NCI-H2196 (cell line): ENCODE measurements at regions not wholly inside any gene's neighbourhood (a gene's known extent, or its start where the extent isn't known, plus 50 kb on each side); places are given as distances from the start of the nearest gene placed in this dataset.
A peak's percentile ranks its signal among the peaks of the same experiment; 100 is the strongest.

ENCODE experiments used
- DNase-seq: peaks from one replicate; lab custom pipeline; 2025; ENCODE audit not compliant: unreplicated experiment; lab: John Stamatoyannopoulos, UW

DNA sequence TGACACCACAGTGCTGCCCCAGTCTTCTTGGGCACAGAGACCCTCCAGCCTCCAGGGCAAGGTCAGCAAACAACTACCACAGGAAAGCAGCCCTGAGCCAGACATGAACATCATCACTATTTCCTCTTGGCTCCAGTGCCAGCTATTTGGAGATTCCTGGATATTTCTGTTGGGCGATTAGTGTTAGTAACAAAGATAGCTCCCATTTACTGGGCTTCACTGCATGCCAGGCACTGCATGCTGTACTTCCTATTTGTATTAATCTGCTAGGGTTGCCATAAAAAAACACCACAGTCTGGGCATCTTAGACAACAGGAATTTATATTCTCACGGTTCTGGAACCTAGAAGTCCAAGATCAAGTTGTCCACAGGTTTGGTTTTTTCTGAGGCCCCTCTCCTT lies 255.1 kb upstream of the STT3B start:
- DNase-seq, result no peak

DNA sequence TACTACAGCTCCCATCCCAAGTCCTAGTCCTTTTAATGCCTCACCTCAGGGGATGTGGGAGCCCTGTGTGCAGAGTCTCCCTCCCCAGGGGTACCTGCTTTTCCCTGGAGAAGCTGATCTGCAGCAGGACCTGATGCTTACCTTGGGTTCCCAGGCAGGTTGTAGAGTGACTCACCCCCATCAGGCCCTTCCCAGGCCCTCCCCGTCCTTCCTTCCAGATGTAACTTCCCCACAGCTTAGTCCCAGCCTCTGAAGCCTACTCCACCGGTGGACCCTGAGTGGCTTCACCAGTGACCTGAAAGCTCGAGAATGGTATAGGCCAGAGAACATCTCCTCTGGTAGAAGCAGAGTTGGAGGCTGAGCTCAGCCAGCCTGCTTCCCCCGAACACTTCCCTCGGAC lies 254.2 kb upstream of the STT3B start:
- DNase-seq, result no peak

DNA sequence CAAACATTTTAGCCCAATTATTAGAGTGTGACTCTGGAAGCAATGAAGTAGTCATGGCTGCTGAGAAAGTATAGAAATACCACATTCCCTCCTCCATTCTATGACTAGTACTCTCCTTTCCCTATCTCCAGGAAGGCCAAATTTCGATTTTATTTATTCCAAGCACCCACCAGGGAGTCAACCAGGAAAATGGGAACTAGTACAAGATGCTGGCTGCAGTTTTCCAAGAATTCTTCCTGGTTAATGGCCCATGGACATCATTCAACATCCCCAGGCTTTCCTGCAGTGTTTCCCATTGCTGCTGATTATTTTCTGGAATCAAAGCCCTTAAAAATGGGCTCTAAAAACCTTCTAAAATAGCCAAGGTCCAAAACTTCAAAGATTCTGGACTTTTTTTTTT lies 247.9 kb upstream of the STT3B start:
- no peak for DNase-seq

DNA sequence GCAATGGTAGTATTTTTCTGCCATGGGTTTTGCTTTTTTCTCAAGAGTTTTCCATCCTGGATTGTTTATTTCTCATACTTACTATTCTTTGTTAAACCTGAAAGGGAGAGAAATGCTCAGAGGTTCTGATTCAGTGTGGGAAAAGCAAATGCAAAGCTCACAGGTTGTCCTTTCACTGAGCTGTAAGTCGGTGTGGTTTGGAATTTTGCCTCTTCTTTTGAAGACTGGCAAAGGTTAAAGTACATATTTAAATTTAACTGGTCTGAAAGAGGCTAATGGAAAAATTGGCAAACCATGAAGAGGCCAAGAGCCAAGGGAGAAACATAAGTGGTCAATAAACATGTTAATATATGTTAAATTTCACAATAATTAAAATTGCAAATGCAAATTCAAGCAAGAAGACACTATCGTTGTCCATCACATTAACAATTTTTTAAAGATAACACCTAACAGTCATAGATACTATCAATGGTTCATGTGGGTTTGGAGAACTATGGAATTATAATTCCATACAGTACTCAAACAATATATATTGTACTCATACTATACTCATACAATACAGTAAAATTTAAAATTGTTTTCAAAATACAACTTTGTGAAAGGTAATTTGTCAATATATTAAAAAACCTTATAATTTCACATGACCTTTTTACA lies 246.8 kb upstream of the STT3B start:
- DNase-seq, result no peak

DNA sequence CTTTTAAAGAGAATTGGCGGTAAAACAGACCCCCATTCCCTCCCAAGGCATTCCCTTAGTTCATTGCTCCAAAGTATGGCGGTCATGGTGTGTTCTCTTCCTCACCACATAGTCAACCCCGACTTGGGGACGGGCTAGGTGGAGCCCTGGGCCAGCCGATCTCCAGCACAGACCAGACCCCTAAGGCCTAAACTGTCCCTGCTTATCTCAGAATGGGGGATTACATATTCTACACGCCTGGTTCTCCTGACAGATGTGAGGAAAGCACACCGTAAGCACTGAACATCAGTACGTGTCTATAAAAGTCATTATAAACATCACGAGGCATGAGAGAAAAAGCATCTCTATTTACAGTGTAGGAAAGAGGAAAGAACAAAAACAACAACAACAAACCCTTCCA lies 244.5 kb upstream of the STT3B start:
- no peak for DNase-seq

DNA sequence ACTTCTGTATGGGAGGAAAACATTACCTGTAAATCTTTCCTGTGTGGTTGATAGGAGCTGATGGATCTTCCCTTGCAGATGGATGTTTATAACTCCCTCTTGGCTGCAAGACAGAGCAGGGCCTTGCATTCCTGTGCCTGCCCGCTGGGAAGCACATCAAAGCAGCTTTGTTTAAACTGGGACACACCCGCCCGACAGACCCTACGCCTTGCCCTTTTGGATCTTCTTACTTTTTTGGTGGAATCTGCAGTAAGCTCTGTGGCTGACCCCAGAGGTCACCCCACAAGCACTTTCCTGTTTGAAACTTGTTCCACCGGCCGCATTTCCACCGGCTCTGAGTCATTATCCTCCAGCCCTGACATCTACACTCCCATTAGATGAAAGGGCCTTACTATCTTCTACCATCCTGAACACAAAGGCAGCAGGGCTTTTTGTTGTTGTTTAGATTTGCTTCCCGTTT lies 244.1 kb upstream of the STT3B start:
- DNase-seq, result no peak

DNA sequence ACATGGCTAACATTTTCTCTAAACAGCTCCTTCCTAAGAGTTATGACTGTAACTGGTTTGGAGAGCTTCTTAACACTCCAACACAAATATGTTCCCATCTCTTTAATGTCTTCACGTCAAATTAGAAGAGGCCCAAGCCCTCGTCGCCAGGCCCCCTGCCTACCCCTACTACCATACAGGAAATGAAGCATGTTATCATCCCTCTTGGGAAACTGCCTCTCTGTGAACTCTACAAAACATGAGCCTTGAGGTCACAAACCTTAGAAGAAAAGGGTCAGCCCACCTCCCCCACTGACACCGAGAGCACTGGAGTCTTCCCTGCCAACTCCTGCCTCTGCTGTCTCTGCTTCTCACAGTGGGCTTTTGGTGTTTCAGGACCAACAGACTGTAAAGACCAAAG lies 243.1 kb upstream of the STT3B start:
- DNase-seq, result no peak

DNA sequence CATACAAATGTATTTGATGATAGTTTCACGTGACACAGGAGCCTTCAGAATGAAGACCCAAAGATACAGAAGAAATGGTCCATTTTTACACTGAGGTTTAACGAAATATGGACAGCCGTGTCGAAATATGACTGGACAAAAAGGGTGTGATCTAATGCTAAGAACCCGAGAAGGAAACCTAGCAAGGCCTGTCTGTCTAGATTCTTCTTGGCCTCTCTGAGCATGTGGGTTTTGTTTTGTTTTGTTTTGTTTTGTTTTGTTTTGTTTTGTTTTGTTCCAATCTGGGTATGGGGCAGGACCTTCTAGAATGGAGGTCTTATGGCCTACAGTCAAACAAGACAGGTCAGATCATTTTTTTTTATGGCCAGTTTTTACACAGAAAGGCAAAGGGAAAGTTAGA lies 242.7 kb upstream of the STT3B start:
- no peak for DNase-seq

DNA sequence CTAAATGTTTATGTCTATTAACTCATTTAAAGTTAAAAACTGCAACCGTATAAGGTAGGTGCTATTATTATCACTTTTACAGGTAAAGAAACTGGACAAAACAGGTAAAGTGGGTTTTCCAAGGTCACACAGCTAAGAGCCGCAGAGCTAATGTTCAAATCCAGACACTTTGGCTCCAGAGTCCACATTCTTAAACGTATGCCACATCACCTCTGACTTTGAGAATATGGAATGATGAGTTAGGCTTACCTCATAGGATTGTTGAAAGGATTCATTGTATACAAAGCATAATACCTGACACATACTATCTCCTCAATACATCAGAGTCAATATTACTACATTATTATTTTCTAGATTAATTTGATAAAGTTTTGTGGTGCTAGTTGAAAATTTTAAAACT lies 240.9 kb upstream of the STT3B start:
- no peak for DNase-seq

DNA sequence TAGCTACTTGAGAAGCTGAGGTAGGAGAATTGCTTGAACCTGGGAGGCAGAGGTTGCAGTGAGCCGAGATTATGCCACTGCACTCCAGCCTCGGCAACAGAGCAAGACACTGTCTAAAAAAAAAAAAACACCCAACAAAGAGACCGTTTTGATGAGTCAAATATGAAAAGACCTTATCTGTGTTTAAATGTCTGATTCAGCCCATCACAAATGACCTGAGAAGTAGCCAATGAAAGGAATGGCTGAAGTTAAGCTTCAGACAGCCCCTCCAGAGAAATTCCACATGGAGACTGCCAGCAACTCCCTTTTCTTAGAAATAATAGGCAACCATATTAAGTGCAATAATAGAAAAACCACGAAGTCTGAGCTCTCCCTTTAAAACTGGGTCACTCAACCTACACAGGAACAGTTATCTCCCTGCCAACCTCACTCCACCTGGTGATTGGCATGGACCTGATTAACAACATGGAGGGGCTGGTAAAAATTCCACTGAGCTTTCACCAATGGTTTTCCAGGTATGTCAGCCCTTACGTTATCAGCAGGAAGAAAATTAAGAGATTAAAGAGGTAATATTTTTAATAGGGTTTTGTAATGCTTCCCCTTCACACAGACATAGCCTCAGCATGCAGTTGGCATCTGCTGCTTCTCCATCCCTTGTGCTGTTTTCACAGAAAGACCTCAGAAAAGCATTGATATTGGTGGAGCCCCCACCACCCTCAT lies 238.1 kb upstream of the STT3B start:
- no peak for DNase-seq

DNA sequence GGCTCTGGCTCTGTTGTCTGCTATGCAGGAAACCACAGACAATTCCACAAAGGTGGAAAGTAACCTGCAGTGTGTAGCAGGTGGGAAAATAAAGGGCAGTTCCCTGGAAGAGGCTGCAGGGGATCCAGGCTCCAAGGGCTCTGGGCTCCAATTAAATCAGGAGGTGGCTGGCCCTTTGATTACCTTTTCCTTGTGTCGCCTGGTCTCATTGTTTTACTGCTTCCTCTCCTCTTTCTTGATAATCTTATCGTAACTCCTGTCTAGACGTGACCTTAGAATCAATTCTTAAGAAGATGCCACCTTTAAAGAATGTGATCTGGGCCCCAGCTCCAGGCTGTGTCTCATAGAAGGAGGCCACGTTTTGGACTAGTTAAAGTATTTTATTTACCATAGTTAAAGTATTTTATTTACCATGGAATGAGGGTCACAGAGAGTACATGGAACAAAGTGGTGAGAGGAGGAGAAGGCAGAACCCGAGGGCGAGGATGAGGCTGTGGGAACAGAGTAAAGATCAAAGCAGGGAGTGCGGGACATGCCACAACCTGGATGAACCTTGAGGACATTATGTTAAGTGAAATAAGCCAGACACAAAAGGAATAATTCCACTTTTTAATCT lies 237.5 kb upstream of the STT3B start:
- no peak for DNase-seq

DNA sequence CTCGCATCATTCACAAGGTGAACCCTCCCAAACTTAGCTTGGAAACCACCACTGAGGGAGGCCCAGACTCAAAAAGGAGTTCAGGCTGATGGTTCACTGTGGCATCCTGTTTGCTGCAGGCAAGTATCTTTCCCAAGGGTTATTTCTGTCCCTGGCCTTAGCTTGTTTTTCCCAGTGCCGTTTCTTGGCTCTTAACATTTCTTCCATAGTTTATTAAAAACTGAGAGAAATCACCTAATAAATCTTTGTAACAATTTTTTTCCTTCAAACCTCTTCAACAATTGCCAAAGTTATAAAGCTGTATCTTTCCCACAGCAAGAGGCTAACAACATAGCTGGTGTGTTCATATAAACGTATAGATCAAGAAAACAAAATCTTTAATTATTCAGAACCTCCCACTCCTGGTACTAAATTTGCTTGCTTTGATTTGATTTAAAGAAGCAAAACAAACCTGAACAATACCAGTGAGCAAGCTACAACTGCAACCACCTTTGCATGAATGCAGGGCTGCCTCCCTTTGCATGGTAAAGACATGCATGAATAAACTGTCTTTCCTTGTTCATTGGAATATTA lies 234.9 kb upstream of the STT3B start:
- no peak for DNase-seq

DNA sequence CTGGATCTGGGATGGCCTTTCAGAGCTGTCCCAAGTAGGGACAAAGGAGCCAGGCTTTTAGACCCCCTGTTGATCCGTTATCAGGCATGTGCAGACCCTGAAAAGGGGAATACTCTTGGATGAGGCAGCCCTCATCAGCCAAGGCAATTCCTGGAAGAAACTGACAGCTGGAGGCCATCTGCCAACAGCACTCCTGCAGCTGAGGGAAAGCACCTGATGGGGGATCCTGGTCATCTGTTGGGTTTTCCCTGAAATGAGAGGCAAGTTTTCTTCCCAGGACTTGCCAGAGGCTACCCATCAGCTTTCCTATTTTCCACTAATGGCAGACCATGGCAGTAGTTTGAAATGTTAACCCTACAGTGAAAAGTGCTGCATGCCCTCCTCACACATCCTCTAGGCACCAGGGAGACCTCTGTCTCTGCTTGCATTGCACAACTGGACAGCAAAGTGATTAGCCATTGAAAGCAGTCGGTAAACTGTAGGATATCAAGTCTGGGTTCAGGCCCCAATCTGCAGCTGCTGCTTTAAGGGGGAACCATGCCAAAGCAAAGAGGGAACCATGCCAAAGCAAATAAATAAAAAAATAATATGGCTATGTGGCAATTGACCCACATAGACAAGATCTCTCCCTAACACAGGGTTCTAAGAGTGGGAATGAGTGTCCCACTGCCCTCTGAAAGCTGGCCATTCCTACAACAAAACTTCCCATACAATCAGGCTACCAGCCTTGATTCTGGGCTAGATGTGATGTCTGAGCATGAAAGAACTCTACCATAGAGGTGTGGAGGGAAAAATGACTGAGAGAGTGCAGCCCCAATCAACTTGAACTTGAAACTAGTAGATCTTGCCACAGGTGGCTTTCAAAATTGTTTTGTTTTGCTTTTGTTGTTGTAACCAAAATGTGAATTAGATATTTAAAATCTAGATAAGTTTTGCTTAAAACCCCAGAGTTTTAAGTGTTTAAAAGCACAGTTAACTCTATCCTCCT lies 232.0 kb upstream of the STT3B start:
- peak; percentile 6 for DNase-seq

DNA sequence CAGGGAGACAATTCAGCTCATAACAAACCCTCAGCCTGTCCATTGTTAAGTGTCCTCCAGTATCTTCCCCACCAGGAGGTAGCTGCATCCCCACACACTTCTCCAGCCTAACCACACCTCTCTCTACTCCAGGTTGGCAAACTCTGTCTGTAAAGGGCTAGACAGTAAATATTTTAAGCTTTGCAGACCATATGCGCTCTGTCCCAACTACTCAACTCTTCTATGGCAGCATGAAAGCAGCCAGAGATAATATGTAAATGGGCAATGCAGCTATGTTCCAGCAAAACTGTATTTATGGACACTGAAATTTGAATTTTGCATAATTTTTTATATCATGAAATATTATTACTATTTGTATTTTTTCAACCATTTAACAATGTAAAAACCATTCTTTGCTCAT lies 230.4 kb upstream of the STT3B start:
- DNase-seq, result no peak

DNA sequence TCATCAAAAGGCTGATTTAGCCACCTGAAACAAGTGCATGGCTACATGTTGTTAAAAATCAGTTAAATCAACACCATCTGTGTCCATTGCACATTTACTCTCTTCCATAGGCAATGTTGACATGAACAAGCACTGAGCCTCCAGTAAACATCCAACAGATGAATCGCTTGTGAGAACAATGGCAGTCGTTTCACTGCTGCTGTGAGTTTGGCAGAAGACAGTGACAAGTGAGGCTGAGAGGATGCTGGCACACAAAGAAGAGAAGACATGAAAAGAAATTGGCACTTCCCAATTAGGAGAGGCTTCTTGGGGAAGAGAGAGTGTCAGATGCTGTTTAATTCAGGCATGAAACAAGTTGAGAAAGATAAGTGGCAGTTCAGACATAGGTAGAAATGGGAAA lies 227.4 kb upstream of the STT3B start:
- no peak for DNase-seq

DNA sequence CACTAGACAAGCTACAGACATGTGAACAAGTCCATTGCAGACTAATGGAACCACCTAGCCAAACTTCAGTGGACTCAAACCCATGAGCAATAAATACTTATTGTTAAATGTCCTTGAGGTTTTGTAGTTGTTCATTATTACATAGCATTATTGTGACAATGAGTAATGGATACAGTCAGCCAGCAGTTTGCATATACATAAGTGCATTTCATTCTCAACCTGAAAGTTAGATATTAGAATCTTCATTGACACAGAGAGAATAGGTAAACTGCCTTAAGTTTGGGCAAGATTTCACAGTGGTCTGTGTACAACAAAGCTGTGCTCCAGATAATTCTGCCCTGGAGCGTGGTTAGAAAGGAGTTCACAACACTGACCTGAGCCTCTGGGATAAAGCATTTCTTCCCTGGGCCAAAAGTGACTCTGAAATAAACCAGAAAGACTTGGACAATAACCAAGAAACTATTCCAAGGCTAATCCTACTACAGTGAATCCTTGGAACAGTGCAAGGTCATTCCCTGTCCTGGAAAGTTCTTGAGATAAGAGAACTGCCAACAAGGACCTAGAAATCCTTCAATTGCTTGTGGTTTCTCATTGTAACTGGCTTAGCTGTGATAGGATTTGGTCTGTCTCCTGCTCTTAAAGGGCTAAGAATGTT lies 225.5 kb upstream of the STT3B start:
- DNase-seq, result no peak

DNA sequence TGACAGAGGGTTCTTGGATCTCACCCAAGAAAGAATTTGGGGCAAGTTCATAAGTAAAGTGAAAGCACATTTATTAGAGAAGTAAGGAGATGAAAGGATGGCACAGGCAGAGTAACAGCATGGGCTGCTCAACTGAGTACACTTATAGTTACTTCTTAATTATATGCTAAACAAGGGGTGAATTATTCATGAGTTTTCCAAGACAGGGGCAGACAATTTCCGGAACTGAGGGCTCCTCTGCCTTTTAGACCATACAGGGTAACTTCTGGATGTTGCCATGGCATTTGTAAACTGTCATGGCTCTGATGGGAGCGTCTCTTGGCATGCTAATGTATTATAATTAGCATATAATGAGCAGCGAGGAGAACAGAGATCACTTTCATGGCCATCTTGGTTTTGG lies 221.2 kb upstream of the STT3B start:
- no peak for DNase-seq

DNA sequence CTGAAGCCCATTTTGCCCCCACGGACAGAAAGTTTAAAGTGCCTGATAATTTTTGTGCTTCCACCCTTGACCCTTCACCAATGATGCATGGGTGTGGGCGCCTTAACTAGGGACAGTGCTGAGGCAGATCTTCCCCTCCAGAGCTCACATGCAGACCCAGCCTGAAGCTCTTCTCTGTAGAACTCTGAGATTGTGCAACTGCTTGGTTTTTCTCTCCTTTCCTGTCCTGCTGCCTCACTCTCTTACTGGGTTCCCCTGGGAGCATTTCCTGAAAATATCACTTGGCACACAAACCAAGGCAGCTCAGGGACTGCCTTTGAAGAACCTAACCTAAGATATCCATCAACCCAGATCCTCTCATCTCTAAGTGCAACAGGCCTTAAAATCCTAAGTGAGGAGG lies 220.3 kb upstream of the STT3B start:
- no peak for DNase-seq

DNA sequence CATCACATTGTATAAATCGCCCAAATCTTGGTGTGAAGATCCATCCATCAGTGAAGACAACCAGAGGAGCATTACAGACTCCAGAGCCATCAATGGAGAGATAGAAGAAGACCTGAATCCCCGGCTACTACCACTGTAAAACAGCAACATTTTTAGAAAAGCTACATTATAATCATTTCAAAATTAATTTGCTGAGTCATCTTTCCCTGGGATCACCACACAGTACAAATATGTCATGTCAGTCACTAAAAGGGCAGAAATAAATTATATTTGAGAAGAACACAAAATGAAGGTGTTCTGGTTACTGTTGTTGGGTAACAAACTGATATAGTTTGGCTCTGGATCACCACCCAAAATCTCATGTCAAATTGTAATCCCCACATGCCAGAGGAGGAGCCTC lies 218.5 kb upstream of the STT3B start:
- no peak for DNase-seq

DNA sequence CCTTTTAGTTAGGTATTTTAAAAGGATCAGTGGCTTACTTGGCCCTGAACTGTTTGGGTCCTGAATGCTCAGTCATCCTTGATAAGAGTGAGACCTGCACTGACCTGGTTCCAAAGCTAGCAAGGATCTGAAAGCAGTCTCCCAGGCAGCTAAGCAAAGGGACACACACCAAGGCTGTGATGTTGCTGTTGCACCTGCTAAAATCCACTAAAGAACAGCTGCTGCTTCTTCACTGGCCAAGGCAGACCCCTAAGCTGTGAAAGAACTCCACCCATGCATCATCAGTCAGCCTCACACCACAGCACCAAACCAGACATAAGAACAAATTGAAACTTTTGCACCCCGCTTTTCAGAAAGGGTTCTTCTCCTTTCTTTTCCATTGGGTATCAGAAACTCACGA lies 213.4 kb upstream of the STT3B start:
- no peak for DNase-seq

DNA sequence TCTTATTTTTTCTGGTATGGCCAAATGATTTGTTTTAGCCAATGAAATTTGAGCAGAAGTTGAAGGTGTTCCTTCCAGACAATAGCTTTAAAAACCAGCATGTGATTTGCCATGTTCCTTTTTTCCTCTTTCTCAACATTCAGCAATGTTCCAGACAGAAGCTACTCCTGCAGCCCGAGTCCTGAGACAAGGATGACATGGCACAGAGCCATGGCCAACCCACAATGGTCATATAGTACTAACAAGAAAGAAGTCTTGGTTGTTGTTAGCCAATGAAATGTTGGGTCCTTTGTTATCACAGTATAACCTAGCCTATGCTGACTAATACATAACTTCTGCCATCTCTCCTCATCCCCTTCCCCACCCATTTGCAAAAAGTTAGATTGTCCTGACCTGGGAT lies 211.1 kb upstream of the STT3B start:
- DNase-seq, result no peak
